SW480 (cell line): ENCODE measurements at regions not wholly inside any gene's neighbourhood (a gene's known extent, or its start where the extent isn't known, plus 50 kb on each side); places are given as distances from the start of the nearest gene placed in this dataset.

Experiments used
- DNase-seq: peaks from one replicate; pipeline ENCODE4 v3.0.0-alpha.2; 2016; ENCODE audit warnings: low spot score

DNA sequence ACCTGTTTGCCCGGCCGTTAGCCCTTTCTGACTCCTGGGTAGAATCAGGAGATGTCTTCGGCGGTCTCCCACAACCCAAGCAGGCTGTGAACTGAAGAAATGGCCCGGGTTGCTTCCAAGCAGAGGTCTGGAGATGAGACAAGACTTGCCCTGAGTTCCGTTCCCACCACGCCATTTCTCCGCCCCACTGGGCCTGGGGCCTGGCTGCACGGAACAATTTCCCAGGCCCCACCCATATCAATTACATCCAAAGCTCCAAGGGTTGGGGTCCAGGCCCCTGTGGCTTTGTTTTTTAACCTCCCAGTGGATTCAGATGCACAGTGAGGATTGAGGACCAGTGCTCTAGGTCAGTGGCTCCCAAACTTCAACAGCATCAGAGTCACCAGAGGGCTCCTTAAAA lies 214.5 kb upstream of the ARID1B start:
- DNase-seq = no peak

DNA sequence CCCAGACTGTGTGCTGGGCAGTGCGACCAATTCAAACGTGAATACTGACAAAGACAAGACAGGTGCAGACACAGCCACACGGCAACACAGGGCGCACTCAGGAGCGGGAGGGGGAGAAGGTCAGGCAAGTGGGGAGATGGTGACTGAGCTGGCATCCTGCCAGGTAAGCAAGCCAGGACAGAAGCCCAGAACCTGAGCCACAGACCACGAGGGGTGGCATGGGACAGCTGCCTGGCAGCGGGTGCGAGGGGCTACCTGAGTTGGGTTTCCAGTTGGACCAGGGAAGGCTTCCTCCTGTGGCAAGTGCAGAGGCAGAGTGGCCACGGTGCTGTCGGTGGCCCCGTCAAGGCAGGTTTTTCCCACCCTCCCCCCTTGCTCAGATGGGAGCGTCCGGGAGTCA lies 215.2 kb upstream of the ARID1B start:
- no peak for DNase-seq

DNA sequence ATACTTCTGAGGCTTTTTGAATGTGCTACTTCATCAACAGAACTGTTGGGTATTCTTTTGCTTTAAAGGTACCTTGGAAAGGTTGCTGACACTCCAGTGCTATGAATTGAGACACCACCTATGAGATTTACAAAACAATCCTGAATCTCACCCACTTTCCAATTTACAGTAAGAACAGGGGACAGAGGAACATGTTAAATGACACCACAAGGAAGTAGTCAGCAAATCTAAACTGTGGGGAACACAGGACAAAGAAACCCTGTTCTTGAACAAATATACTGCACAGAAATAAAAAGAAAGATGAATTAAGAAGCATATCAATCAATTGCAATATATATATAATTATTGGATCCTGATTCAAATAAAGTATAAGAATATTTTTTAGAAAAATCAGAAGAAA lies 216.7 kb upstream of the ARID1B start:
- DNase-seq = no peak

DNA sequence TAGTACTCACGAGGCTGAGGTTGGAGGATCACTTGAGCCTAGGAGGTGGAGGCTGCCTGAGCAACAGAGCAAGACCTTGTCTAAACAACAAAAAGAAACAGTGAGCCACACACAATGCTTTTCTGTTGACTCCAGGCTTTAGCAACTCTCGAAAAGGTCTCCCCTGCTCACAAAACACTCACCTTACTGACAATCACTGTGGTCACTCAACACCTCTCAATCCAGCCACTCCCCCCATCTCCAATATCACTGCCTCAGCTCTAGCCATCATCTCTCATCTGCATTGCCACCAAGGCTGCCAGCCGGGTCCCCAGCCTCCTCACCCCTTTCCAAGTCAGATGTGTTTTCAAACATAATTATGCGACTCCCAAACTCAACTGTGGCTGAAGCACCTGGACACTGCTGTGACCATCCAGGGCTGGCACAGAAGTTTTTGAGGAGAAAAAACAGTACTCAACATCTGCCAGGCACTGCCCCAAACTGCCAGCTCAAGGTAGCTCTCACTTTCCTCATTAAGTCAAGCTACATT lies 218.0 kb upstream of the ARID1B start:
- DNase-seq = no peak

DNA sequence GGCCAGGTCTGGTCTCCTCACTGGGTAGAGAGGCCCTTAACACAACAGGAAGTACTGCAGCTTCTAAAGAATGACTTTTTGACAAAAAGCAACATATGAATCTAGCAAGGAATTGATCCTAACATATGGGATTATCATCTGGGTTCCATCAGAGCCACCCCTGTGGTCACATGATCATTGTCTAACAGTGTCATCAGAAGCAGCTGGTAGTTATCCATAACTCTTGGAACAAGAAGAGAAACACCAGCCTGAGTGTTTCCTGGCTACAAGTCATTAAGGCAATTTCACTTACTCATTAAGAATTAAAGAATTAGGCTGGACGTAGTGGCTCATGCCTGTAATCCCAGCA lies 219.3 kb upstream of the ARID1B start:
- DNase-seq = no peak

DNA sequence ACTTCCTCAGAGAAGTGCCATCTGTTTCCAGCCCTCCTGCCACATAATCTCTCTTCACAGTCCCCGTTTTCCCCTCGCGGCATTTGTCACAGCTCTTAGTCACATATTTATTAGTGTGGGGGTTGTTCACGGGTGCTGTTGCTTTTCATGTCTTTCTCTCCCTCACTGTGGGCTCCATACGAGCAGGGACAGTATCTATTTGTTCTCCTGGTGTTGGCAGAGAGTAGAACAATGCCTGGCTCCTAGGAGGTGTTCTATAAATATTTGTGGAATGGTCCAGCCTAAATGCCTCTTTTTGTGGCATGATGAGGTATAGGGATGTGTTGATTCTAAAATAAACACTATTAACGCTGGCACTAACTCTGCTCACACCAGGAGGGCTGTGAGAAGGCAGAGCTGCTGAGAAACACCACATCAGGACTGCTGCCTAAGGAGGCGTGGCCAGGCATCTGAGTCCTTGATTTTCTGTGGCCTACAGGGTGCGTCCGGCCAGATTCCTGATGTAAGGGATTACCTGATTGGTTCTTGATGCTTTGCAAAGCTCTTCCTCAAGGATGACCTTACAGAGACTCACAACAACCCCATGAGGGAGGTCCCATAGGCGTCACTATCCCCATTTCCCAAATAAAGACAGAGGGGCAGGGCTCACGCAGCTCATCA lies 219.8 kb upstream of the ARID1B start:
- DNase-seq = peak; percentile 84

DNA sequence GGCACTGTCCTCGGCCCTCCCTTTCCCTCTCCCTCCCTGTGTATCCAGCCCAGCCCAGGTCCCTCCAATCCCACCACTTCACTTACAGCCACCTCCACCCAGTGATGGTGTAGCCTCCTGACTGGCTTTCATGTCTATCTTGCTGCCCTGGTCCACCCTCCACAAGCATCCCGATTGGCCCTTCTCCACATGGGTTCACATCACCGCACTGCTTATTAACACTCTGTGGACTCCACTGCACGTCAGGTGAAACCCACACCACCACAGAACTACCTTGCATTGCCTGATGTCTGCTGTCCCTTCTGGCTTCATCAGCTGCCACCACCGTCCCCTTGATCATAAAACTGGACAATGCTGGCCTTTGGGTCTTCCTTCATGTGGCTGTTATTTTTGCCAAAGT lies 220.4 kb upstream of the ARID1B start:
- DNase-seq = peak; percentile 9

DNA sequence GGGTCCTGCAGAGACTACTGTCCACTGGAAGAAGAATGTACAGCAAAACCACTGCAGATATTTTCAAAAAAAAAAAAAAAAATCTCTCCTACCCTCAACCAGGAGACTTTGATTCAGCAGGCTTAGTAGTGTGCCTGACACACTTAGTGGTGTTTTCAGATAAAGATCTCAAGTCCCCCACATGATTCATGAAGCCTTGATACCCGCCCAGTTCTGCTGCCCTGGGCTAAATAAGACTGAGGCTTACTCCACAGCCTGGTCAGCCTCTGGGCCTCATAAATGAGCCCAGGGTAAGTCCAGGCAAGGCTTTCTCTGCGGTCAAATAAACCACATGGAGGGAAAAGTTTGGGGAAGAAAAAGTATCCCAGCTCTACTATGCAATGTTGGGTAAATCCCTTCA lies 222.1 kb upstream of the ARID1B start:
- DNase-seq = no peak

DNA sequence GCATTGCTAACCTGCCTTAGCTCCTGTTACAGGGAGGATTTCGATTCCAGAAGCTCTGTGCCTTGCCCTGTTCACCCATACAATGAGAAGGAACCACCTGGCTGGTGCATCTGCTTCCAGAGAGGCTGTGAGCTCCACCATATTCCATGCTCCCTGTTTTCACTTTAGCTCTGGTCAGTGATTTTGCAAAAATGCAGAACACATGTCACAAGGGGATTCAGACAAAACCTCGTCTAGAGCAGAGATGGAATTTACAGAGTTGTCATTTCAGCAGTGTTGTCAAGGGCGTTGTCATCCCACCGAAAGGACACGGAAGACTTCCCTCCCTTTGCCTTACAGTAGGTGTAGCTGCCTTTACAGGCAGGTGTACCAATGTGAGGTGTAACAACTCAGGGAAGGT lies 223.0 kb upstream of the ARID1B start:
- DNase-seq = no peak

DNA sequence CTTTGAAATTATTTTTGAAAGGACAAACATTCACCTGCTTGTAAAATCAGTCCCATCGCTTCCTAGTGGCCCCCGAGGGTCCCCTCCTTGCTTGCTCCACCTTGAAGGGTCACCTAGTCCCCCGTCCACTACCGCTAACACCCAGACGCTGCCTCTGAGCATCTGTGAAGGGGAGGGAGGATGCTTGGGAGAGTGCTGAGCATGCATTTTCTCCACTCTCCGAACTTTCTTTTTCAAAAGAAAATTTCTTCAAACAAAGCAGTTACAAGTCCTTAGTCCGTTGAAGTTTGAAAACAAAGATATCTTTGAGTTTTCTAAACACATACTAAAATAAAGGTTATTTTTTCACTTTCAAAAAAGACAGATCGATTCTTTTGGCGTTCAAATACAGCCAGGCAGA lies 224.3 kb upstream of the ARID1B start:
- DNase-seq = no peak

DNA sequence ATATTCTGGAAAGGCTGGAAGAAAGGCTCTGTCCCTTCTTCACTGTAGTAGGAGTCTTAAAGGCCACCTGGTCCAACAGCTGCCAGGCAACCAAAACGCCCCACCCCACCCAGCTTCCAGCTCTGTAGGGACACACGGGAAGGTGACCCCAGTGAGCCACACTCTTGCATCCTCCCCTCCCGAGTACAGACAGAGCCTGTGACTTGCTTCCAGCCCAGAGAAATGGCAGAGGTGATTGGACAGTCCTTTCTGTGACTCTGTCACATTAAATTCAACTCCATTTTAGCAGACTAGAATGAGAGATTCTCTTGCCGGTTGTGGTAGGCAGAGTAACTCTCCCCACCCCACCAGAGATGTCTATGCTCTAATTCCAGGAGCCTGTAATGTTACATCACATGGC lies 226.2 kb upstream of the ARID1B start:
- no peak for DNase-seq

DNA sequence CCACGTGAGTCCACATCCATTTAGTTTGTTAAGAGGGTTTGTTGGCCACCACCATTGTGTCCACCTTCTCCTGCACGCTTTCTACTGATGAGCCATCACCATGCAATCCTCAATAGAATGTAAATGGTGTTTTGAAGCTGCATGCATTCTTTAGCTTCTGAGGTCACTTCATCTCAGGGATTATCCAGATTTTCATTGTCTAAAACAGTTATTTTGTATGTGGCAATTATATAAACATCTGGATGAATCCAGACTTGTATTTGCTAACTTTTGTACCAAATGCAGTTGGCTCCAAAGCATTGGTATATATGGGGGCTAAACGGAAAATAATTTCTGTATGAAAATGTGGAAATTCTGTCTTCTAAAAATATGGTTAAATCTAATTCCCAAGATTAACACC lies 231.2 kb upstream of the ARID1B start:
- no peak for DNase-seq

DNA sequence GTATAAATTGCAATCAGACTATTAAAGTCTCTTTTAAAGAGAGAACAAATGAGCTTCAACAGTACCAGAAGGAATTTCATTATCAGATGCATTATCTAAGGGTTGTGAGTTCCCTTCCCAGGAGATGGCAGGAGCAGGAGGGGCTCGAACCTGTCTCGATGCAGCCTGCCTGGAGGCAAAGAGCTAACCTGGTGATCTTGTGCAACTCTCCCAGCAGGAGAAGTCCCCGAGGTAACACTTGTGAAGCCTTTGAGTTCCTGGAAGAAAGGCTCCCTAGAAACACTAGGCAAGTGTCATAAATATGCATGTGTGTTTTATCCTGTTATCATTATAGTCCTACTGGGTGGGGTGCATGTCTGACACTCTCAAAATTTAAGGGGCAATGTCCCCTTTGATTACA lies 232.2 kb upstream of the ARID1B start:
- no peak for DNase-seq

DNA sequence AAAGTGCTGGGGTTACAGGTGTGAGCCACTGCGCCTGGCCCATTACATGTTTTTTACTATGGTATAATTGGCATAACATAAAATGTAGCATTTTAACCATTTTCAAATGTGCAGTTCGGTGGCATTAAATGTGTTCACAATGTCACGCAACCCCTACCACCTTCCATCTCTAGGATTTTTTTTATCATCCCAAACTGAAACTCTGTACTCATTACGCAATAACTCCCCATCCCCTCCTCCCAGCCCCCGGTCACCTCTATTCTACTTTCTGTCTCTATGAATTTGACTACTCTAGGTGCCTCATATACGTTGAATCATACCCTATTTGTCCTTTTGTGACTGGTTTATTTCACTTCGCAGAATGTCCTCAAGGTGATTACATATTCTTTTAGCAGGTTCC lies 233.1 kb upstream of the ARID1B start:
- no peak for DNase-seq

DNA sequence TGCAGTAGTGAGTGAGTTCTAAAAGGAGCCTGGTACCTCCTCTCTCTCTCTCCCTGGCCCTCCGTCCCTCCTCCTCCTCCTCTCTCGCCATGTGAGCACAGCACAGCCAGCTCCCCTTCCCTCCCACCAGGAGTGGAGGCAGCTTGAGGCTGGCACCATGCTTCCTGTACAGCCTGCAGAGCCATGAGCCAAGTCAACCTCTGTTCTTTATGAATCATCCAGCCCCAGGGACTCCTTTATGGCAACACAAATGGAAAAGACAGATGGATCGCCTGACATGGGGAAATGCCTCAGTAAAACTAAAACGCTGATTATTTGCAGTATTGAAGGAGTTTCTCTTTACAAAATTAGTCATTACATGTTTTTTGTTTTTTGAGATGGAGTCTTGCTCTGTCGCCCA lies 233.7 kb upstream of the ARID1B start:
- no peak for DNase-seq

DNA sequence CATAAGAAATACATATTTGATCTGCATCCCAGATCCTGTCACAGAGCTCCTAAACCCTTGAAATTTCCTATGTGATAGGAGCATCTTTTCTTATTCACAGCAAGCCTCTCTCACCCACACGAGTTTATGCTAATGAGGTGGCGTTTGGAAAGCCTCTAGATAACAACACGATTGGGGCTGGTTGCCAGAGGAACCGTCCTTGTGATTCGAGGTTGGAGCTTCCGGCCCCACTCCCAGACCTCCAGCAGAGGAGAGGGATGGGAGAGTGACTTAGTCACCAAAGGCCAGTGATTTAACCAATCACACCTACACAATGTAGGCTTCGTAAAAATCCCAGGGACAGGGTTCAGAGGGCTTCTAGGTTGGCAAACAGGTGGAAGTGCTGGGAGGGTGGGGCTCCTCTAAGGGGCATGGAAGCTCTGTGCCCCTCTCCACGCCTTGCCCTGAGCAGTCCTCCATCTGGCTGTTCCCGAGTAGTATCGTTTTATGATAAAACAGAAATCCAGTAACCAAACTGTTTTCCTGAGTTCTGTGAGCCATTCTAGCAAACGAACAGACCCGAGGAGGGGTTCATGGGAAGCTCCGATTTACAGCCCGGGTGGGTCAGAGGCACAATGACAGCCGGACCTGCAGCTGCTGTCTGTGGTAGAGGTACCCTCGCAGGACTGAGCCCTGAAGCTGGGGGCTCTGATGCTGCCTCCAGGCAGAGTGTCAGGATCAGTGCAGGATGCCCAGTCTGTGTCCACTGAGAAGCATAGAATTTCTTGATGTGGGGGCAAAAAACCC lies 238.1 kb upstream of the ARID1B start:
- no peak for DNase-seq

DNA sequence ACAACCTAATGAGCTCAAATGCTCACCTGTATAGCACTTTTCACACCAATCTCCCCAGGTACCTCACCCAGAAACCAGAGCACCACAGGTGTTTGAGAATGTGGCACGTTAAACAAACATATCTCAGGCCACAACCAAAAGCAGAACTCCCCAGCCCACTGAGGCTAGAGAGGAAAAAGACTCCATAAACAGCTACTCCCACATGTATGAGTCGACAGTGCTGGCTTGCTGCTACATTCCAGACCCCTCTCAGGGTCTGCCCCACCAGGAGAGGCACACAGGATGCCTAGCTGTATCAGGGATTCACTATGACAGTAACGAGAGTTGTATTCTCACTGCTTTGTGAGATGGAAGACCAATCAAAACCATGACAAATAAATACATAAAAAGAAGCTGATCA lies 242.6 kb upstream of the ARID1B start:
- no peak for DNase-seq

DNA sequence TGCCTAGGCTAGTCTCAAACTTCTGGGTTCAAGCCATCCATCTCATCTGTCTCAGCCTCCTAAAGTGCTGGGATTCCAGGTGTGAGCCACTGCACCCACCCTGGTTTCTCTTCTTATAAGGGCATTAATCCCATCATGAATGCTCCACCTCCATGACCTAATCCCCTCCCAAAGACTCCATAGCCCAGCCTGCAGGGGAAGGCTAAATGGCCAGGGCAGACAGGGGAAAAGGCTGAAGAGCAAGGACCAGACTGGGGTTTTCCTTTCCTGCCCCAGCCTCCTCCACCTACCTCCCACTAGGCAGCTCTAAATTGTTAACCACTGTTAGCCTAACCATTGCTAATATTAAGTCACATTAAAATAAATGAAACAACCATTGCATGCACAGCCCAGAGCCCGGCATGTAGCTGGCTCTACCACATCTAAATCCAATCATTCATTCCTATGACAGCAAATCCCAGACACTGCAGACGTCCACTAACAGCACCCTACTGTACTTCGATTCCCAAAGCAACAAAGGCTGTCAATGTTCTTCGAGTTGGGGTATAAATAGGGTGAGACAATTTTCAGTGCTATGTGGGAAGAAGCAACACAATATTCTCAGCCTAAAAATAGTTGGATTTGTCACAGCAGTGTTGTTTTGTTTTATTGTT lies 243.2 kb upstream of the ARID1B start:
- DNase-seq = no peak

DNA sequence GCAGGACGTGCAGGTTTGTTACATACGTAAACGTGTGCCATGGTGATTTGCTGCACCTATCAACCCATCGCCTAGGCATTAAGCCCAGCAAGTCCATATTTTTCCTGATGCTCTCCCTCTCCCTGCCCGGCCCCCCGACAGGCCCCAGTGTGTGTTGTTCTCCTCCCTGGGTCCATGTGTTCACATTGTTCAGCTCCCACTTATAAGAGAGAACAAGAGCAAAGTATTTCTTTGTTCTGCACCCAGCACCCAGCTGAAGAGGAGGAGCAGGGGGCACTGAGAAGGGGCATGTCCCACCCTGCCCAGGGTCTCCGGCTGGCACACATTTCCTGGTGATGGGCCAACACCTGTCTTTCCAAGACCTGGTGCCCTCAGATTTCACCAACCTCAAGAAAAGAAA lies 251.1 kb upstream of the ARID1B start:
- no peak for DNase-seq

DNA sequence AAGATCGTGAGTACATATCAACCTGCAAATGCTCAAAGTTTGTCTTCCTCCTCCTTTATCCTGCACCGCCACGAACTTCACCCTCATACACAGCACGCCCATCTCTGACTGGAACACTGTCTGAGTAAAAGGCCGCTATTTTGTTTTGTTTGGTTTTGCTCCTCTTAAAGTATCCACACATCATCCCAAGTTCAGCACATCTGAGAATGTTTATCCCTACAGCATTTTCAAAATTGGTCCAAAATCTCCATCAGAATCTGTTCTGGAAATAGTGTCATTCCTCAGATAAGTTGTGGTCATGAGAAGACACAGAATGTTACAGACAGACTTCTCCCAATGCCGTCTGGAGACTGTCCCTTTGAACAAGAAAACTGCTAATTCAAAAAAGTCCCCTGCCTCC lies 251.6 kb upstream of the ARID1B start:
- DNase-seq = no peak

DNA sequence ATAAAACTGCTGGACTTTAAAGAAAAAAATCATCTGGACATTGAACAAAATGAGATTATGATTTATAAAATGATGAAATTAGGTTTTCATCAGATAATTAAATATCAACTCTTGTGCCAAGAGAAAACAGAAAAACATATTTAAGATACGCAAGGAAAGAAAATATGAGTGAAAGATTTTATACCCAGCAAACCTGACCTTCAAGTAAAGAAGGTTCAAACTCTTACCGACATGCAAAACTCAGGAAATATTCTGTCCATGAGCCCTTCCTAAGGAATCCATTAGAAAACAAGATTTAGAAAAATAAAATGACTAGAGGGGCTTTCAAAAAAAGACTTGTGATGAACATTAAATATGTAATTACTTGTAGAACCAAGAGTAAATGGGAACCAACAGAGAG lies 257.2 kb upstream of the ARID1B start:
- DNase-seq = no peak

DNA sequence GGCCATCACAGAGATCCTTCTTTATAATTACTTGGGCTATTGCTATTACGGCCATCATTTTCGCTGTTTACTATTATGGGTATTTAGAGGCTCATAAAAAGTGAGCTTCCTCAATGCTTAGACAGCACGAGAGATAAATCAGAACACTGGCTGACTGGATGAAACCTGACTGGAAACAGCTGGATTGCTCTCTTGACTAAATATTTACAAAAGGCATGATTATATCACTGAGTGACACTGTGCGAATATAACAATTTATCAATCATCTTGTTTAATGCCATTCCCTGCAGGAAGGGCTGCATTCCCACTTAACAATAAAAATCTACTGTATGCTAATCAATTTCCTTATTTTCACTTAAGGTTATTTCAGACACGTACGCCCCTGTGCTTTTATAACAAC lies 260.1 kb upstream of the ARID1B start:
- DNase-seq = no peak

DNA sequence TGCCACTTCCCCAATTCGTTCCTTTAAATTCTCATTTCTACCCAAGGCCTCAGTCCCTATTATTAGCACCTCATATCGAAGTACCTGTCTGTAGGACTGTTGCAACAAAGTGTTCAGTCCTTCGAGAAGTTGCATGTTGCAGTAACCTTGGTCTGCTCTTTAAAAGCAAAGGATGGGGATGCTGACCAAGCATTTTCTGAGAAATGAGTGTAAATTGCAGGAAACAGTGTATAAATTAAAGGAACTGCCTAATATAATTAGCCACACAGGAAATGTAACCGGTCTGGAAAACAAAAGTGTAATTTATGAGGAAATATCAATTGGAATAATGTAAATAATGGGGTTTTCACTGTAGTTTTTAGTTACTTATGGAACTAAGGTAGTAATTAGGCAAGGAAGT lies 261.9 kb upstream of the ARID1B start:
- no peak for DNase-seq
